GM18499 (cell line): ENCODE measurements at regions not wholly inside any gene's neighbourhood (a gene's known extent, or its start where the extent isn't known, plus 50 kb on each side); places are given as distances from the start of the nearest gene placed in this dataset.

Source experiments
- ATAC-seq: cut with Tn5 transposase; IDR thresholded peaks from one replicate; pipeline ENCODE4 v1.9.1; 2021; ENCODE audit warnings: moderate number of reproducible peaks; ENCODE audit not compliant: insufficient read depth, unreplicated experiment

GRCh38 chr10:78553792-78554191 is 515.0 kb upstream of the ZMIZ1 start:
- ATAC-seq: no peak

- ATAC-seq: no peak
These were observed 513.6 kb upstream of the ZMIZ1 start for GRCh38 chr10:78555128-78555527.

- no peak for ATAC-seq
These were observed 511.9 kb upstream of the ZMIZ1 start for GRCh38 chr10:78556705-78557432.

GRCh38 chr10:78557433-78557925 is 511.3 kb upstream of the ZMIZ1 start:
- no peak for ATAC-seq

GRCh38 chr10:78559661-78560340 is 509.0 kb upstream of the ZMIZ1 start:
- ATAC-seq: no peak

- no peak for ATAC-seq
These were observed 508.5 kb upstream of the ZMIZ1 start for GRCh38 chr10:78560341-78560688.

DNA sequence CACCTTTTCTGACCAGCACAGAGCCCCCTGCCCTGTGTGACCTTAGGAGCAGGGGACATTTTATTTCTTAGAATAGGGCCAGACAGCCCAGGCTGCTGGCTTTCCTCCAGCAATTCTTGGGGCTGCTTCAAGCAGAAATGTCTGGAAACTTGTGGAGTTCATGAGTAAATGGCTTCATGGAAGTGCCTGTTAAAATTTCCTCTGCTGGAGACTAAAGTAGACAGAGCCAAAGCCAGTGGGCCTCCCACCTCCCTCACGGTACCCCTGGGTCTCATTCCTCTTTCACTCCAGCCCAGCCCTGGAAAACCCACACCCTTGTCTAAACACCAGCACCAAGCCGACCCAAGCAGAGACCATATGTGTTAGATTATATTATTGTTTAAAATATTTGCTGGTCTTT is 505.5 kb upstream of the ZMIZ1 start:
- ATAC-seq: no peak

- no peak for ATAC-seq
These were observed 502.9 kb upstream of the ZMIZ1 start for GRCh38 chr10:78565841-78566240.

DNA sequence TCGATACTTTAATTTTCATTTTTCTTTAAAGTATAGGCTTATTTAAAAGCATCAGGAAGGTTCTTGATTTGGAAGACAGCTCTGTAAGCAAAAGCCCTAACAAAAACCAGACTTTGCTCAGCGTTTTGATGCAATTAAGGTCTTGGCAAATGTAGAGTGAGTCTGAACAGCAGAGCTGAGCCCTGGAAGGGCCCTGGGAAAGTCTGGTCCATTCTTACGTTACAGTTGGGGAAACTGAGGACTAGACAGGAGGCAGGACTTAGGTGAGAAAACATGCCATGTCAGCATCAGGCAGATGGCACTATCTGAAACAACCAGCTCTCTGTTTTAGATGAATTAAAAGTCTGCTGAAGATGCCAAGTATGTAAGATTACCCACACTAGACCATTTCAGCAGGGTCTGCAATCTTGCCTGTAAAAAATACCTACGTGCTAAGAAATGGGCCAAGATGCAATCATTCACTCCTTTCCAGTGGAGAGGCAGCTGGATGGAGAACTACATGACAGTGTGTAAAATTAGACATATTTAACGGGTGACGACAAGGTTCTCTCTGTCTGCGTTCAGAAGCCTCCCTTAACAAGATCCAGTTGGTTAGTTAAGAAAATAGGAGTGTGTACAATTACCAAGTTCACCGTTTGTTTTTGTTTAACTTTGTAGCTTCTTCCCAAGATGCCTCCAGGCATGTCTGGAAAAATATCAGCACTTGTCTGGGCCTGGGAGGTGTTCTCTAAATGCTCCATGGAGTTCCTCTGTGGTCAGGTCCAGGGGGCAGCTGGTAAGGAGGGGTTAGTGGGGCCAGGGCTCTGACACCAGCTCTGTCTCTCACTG is 502.3 kb upstream of the ZMIZ1 start:
- no peak for ATAC-seq

- ATAC-seq: no peak
These were observed 500.9 kb upstream of the ZMIZ1 start for GRCh38 chr10:78567680-78568455.

DNA sequence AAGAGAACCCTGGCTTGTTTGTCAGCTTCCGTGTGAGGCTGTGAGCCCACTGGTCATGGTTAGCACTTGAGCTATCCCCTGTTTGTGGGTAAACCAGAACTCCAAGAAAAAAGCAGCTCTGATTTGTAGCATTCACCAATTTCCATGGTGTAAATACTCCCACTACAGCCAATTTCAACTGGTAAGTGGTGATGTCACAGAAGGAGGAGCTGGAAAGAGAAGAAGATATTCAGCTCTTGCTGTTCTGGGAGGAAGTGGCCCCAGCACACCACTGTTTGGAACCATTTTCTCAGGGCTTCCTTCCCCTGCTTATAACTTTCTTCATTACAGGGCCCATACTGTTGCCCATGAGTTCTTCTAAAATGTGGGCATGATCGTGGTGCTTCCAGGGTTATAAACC is 500.1 kb upstream of the ZMIZ1 start:
- no peak for ATAC-seq

GRCh38 chr10:78570633-78571235 is 498.0 kb upstream of the ZMIZ1 start:
- no peak for ATAC-seq

GRCh38 chr10:78571286-78571685 is 497.5 kb upstream of the ZMIZ1 start:
- no peak for ATAC-seq

DNA sequence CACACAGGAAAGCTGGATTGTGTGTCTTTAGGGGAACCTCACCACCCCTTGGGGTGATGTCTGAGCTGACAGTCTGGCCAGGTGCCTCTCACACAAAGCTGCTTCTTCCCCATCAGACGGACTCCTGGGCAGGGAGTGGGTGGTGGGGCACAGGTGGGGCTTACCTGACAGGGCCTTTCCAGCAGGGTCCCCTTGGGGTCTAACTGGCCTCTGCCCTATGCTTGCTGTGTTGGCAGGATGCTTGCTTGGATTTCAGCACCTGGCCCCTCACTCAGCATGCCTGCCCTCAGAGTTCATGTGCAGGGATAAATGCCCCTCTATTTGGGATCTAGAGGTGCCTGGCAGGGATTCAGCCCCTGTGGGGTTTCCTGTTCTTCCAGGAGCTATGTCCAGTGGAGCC is 496.9 kb upstream of the ZMIZ1 start:
- ATAC-seq: no peak

GRCh38 chr10:78572565-78572964 is 496.2 kb upstream of the ZMIZ1 start:
- ATAC-seq: no peak

DNA sequence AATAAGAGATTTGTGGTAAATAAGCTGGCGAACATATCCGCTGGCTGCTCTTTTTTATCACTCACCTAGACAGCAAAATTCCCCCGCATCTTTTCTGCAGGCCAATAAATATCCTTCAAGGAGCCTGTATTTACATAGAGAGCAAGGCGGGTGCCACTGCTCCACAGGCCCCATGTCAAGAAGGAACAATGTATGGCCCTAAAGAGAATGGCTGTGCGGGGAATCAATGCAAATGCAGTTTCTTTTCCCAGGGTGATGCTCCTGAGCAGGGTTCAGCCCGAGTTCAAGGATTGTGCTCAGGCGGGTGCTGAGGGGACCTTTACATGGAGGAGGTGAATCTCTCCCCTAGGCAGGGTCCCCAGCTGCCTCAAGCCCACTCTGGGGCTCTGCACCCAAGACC is 494.2 kb upstream of the ZMIZ1 start:
- ATAC-seq: no peak

GRCh38 chr10:78575400-78575799 is 493.4 kb upstream of the ZMIZ1 start:
- ATAC-seq: no peak

DNA sequence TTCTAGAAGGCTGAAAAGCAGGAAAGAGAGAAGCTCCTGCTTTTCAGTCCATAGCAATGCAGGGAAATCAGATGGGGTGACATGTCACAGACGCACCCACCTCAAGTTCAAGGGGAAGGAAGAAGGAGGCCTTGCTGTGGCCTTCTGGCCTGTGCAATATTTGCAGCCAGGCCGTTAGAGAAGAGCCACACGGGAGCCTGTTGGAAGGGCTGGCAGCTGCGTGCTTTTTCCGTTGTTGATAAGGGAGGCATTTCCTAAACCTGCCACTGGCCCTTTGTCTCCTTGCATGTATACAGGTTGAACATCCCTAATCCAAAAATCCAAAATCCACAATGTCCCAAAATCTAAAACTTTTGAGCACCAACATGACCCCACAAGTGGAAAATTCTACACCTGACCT is 492.5 kb upstream of the ZMIZ1 start:
- ATAC-seq: no peak

GRCh38 chr10:78577712-78578111 is 491.1 kb upstream of the ZMIZ1 start:
- ATAC-seq: no peak

GRCh38 chr10:78578929-78579328 is 489.8 kb upstream of the ZMIZ1 start:
- peak; percentile 82 for ATAC-seq
